SU-DHL-6 (cell line): ENCODE measurements at regions not wholly inside any gene's neighbourhood (a gene's known extent, or its start where the extent isn't known, plus 50 kb on each side); places are given as distances from the start of the nearest gene placed in this dataset.

Experiments
- CTCF ChIP-seq: fragments of 200-600 bp; sonication (generic); IDR thresholded peaks from one replicate; pipeline ENCODE4 v1.5.1; 2017; ENCODE audit warnings: antibody characterized with exemption, mild to moderate bottlenecking, low read length, moderate library complexity; ENCODE audit not compliant: insufficient read depth, poor library complexity, severe bottlenecking
- EZH2phosphoT487 ChIP-seq: fragments of 200-600 bp; sonication (generic), shearing (Covaris generic); conservative IDR thresholded peaks from 2 replicates; pipeline ENCODE4 v1.6.1; 2018; ENCODE audit warnings: mild to moderate bottlenecking, antibody characterized with exemption, low read length, moderate library complexity, mixed read lengths

DNA sequence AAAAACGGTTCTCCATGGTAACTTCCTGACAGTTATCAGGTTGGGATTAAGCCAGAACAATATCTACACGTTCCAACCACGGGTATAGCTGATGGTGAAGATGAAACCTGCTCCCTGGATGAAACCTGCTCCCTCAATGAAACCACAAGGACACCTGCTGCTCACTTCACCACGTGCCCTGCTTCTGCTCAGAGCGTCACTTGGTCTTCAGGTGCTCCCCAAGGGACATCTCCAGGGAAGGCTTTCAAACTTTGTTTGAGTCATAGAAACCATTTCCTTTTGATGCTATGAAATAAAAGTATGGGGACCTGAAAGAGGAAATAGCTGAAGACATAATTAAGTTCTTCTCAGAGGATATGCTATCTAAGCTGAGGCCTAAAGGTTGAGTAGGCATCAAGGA, 242.4 kb downstream of the MED10 start:
- TF ChIP-seq CTCF (no peak), EZH2phosphoT487 (no peak)
